ENCODE measurements at regions not wholly inside any gene's neighbourhood (a gene's known extent, or its start where the extent isn't known, plus 50 kb on each side); places are given as distances from the start of the nearest gene placed in this dataset.

DNA sequence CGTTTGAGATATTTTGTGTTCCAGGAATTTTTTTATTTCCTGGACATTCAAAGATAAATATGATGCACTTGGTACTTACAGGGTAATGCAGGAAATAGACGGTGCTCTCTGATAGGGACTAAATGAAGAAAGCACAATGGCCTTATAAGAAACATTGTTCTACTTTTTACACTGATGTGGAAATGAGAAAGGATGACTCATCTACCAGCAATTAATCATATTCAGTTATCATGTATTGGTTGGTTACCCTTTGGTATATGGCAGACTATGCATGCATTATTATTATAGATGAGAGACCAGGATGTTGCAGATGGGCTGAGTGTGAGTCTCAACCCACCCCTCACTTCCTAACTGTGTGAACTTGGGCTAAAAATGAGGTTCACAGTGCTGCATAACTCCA, 222.2 kb downstream of the FLRT2 start:
- TF ChIP-seq POLR2A (IDR thresholded peaks at IDR 0.05; ENCODE audit: low read depth, low read length), result no peak
- TF ChIP-seq SMC3 (IDR thresholded peaks at IDR 0.05; ENCODE audit: low read depth, low read length), result no peak
- TF ChIP-seq RAD21 (IDR thresholded peaks at IDR 0.05; ENCODE audit: low read length), result no peak
- TF ChIP-seq CTCF (conservative IDR thresholded peaks at IDR 0.05; ENCODE audit: low read depth, low read length), result no peak

Data from IMR-90 (cell line).